ENCODE measurements at regions not wholly inside any gene's neighbourhood (a gene's known extent, or its start where the extent isn't known, plus 50 kb on each side); places are given as distances from the start of the nearest gene placed in this dataset.

- TF ChIP-seq ZNF462 (CRISPR knock-in tag; IDR thresholded peaks at IDR 0.05): no peak
These were observed 137.0 kb upstream of the ASCC3 start (continued) for GRCh38 chr6:101018157-101018556.

GRCh38 chr6:101021504-101021903 lies 140.4 kb upstream of the ASCC3 start:
- Mint-ChIP-seq H3K27ac (no peak overlapping the region), H3K36me3 (ENCODE audit: low read depth) (peaks cover 5% of the 10 kb centered on the region; the same call in 1 of the 3 replicates), H3K4me1 (no peaks in the 10 kb centered on the region), H3K9me3 (peaks cover 22% of the 10 kb centered on the region), H3K27me3 (ENCODE audit: insufficient read depth, low read depth, poor library complexity) (peaks cover 1% of the 10 kb centered on the region), H3K4me3 (no peak overlapping the region)
- H3K4me2 ChIP-seq: no peak overlapping the region
- no peaks in the 10 kb centered on the region for H4K20me1 ChIP-seq (replicated peaks; ENCODE audit: insufficient read depth)
- no peaks in the 10 kb centered on the region for H3K4me1 ChIP-seq (ENCODE audit: insufficient read depth)
- H2AFZ ChIP-seq: no peak overlapping the region
- H3K79me2 ChIP-seq (replicated peaks; ENCODE audit: insufficient read depth): no peaks in the 10 kb centered on the region
- no peak for DNase-seq (ENCODE audit: low spot score)
- H3K27me3 ChIP-seq (ENCODE audit: insufficient read depth): no peaks in the 10 kb centered on the region
- no peak overlapping the region for H3K27ac ChIP-seq (ENCODE audit: low read depth)
- H3K9me2 ChIP-seq (ENCODE audit: insufficient read depth): peaks cover 5% of the 10 kb centered on the region; the same call in 1 of the 2 replicates
- no peak overlapping the region for H3K4me3 ChIP-seq
- ATAC-seq: no peak
- no peaks in the 10 kb centered on the region for H3F3A ChIP-seq (replicated peaks; ENCODE audit: low read depth)
- H3K36me3 ChIP-seq (ENCODE audit: insufficient read depth): no peaks in the 10 kb centered on the region; the same call in 1 of the 2 replicates
- no peak for TF ChIP-seq EZH2 (IDR thresholded peaks at IDR 0.05; ENCODE audit: low read depth, unreplicated experiment)
- no peak for TF ChIP-seq ZNF331 (CRISPR knock-in tag; IDR thresholded peaks at IDR 0.05; ENCODE audit: low read depth)
- no peak for TF ChIP-seq EZH2phosphoT487 (IDR thresholded peaks at IDR 0.05; ENCODE audit: unreplicated experiment)
- no peak for TF ChIP-seq POLR2AphosphoS5 (IDR thresholded peaks at IDR 0.05; ENCODE audit: low read depth)
- TF ChIP-seq CTCF (conservative IDR thresholded peaks at IDR 0.05; ENCODE audit: low read depth in 2 of 2): no peak
- TF ChIP-seq STAT1 (IDR thresholded peaks at IDR 0.05; ENCODE audit: unreplicated experiment): no peak
- TF ChIP-seq REST (IDR thresholded peaks at IDR 0.05; ENCODE audit: unreplicated experiment): no peak
- TF ChIP-seq JUNB (IDR thresholded peaks at IDR 0.05; ENCODE audit: unreplicated experiment): no peak
- TF ChIP-seq CREB1 (CRISPR knock-in tag; IDR thresholded peaks at IDR 0.05; ENCODE audit: low read depth): no peak
- no peak for TF ChIP-seq NANOG (IDR thresholded peaks at IDR 0.05; ENCODE audit: borderline replicate concordance)
- TF ChIP-seq ZNF114 (CRISPR knock-in tag; IDR thresholded peaks at IDR 0.05): no peak
- no peak for TF ChIP-seq ETS1 (IDR thresholded peaks at IDR 0.05)
